MV-4-11 (cell line): ENCODE measurements at regions not wholly inside any gene's neighbourhood (a gene's known extent, or its start where the extent isn't known, plus 50 kb on each side); places are given as distances from the start of the nearest gene placed in this dataset.
A peak's percentile ranks its signal among the peaks of the same experiment; 100 is the strongest.
"Not testable (repeated sequence)": the region's sequence is repeated elsewhere in the genome, so short reads cannot be mapped to it uniquely, and the experiment has no call there.

Experiments
- DNase-seq: peaks from one replicate; lab custom pipeline; 2025; lab: John Stamatoyannopoulos, UW

DNA sequence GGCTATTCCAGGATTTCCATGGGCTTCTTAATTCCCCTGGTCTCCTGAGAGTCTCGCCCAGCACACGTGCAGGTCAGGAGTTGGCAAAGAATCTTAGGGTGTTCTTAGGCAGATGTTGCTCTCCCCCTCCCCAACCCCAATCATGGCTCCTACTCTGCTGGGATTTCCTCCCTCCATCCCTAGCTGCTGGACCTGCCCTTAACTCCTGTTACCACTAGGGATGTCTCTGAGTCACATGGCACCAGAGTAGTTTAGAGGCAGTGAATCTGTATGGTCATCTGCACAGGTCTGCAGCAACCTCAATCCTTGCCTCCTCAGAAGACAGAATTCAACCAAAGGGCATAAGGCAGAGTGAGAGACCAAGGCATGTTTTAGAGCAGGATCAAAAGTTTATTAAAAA, 51.8 kb upstream of the CHST3 start:
- no peak for DNase-seq

DNA sequence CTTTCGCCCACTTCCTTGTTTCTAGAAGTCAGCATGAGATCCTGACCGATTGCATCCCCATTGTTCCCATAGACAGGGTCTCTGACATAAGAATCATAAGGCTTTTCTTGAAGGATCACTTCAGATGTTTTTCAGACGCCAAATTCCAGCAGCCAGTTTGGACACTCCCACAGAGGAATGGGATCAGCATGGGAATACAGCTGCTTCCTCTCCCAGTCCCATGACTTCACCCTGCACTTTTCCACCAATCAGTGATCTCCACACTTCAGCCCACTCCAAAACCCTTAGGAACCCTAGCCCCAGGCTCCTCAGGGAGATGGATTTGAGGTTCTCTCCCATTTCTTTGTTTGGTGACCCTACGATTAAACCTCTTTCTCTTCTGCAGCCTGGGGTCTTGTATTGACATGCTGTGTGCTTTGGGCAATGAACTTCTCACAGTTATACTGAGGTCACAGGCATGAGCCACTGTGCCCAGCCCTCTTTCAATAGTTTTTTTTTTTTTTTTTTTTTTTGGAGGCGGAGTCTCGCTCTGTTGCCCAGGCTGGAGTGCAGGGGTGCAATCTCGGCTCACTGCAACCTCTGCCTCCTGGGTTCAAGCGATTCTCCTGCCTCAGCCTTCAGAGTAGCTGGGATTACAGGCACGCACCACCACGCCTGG, 52.8 kb upstream of the CHST3 start:
- peak; percentile 53 for DNase-seq

DNA sequence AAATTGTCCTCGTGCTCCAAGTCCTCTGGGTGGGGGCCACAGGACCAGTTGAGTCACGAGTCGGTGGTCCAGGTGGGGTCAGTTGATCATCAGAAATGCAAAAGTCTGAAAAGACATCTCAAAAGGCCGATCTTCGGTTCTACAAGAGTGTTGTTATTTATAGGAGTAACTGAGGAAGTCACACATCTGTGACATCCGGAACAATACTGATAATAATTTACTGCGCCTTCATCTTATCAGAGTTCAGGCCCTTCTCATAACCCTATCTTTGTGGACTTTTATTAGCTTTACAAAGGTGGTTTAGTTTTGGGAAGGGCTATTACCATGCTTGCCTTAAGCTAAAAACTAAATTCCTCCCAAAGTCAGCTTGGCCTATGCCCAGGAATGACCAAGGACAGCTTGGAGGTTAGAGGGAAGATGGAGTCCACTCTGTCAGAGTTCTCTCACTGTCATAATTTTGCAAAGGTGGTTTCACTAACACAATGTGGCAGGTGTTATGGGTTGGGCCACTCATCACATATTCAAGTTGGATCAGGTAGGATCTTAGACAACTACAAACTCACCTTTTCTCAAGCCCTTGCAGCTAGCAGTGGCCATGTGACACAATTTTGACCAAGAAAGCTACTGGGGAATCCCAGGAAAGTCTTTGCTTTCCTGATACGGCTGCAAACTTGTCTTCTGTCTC, 54.7 kb upstream of the CHST3 start:
- DNase-seq = peak; percentile 37

DNA sequence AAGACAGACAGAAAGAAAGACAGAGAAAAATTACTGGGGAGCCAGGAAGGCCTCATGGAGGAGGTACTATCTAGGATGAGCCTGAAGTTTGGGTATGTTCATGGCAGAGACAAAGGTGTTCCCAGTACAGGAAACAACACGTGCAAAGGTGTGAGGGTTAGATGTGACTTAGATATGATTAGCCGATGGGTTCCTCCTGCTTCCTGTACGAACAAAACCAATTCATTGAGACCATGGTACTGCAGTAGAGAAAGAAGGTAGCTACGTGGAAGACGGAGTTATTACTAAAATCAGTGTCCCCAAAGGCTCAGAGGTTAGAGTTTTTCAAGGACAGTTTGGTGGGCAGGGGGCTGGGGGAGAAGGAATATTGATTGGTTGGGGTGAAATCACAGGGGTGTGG, 55.2 kb upstream of the CHST3 start:
- DNase-seq = no peak

DNA sequence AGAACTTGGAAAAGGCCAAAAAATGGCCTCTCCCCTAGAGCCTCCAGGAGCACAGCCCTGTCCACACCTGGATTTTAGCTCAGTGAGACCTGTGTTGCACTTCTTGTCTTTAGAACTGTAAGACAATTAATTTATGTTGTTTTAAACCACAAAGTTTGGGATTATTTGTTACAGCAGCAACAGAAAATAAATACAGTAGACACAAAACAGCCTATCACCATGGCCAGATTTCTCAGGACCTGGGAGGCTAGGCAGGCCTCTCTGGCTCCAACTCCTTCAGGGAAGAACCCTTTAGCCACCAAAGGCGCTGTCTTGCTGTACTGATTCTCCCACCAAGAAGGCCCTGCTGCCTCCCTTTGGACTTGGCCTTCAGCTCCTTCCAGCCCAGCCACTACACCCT, 54.1 kb upstream of the PSAP start:
- DNase-seq = no peak

DNA sequence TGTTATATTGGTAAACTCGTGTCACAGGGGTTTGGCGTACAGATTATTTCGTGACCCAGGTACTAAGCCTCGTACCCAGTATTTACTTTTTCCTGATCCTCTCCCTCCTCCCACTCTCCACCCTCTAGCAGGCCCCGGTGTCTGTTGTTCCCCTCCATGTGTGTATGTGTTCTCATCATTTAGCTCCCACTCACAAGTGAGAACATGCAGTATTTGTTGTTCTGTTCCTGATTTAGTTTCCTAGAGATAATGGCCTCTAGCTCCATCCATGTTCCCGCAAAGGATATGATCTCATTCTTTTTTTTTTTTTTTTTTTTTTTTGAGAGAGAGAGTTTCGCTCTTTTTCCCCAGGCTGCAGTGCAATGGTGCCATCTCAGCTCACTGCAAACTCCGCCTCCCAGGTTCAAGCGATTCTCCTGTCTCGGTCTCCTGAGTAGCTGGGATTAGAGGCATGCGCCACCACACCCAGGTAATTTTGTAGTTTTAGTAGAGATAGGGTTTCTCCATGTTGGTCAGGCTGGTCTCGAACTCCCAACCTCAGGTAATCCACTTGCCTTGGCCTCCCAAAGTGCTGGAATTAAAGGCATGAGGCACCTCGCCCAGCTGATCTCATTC, 52.7 kb upstream of the PSAP start:
- DNase-seq = not testable (repeated sequence)

DNA sequence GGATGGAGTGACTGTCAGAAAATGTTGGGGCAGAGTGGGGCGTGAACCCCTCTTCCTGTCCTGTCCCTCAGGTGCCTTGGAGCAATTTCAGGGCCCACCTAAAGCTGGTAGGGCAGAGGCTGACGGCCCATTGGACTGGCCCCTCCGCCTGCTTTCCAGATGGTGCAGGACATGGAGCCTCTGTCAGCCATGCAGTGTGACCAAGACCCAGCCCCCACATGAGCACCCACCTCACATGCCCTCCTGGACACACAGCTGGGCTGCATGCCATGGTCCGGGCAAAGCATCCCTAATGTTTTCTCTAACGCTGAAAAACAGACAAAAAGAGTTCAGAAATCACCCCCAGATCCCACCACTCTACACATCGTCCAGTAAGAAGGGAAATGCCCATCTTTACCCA, 51.3 kb upstream of the PSAP start:
- no peak for DNase-seq
